Neural cell (in vitro differentiated cells): ENCODE measurements at regions not wholly inside any gene's neighbourhood (a gene's known extent, or its start where the extent isn't known, plus 50 kb on each side); places are given as distances from the start of the nearest gene placed in this dataset.

Experiments used
- H2AFZ ChIP-seq: fragments of 200-600, 300-800 bp; sonication (generic), shearing (Covaris generic); 2 replicates; pipeline ENCODE4 v1.6.0; 2014; ENCODE audit warnings: low read depth, mild to moderate bottlenecking, antibody characterized with exemption, low read length, moderate library complexity
- H3F3A ChIP-seq: fragments of 200-600 bp; shearing (Covaris generic); 2 replicates; pipeline ENCODE4 v1.6.1; 2016; ENCODE audit warnings: mild to moderate bottlenecking, moderate library complexity, mixed read lengths, antibody characterized with exemption, low read length; ENCODE audit not compliant: insufficient read depth, poor library complexity, severe bottlenecking
- H3K27ac ChIP-seq: fragments of 200-600, 300-800 bp; sonication (generic), shearing (Covaris generic); 2 replicates; pipeline ENCODE4 v1.5.1; 2014; ENCODE audit warnings: mild to moderate bottlenecking, low read length, moderate library complexity
- H3K27me3 ChIP-seq: fragments of 300-800, 200-600 bp; sonication (generic), shearing (Covaris generic); 2 replicates; pipeline ENCODE4 v1.6.0; 2014; ENCODE audit warnings: mild to moderate bottlenecking, low read depth, low read length, moderate library complexity; ENCODE audit not compliant: insufficient read depth
- H3K36me3 ChIP-seq: fragments of 300-800, 200-600 bp; sonication (generic), shearing (Covaris generic); 2 replicates; pipeline ENCODE4 v1.5.1; 2014; ENCODE audit warnings: mild to moderate bottlenecking, antibody characterized with exemption, low read length, moderate library complexity; ENCODE audit not compliant: insufficient read depth
- H3K4me2 ChIP-seq: fragments of 300-800, 200-600 bp; sonication (generic), shearing (Covaris generic); 2 replicates; pipeline ENCODE4 v1.6.0; 2014; ENCODE audit warnings: mild to moderate bottlenecking, low read length
- H3K4me3 ChIP-seq: fragments of 300-800, 200-600 bp; sonication (generic), shearing (Covaris generic); 2 replicates; pipeline ENCODE4 v1.5.1; 2014; ENCODE audit warnings: mild to moderate bottlenecking, low read length, moderate library complexity
- H3K79me2 ChIP-seq: fragments of 200-600 bp; shearing (Covaris generic); replicated peaks from 2 replicates; pipeline ENCODE4 v1.6.0; 2014; ENCODE audit warnings: mild to moderate bottlenecking, low read length, moderate library complexity; ENCODE audit not compliant: insufficient read depth
- H3K9ac ChIP-seq: fragments of 300-800, 200-600 bp; sonication (generic), shearing (Covaris generic); 2 replicates; pipeline ENCODE4 v1.6.1; 2016; ENCODE audit warnings: mild to moderate bottlenecking, low read length, mixed read lengths
- H3K9me2 ChIP-seq: fragments of 200-600 bp; shearing (Covaris generic); 2 replicates; pipeline ENCODE4 v1.6.1; 2016; ENCODE audit warnings: mild to moderate bottlenecking, low read length, mixed read lengths; ENCODE audit not compliant: insufficient read depth
- H3K9me3 ChIP-seq: fragments of 200-600, 300-800 bp; sonication (generic), shearing (Covaris generic); 2 replicates; pipeline ENCODE4 v1.6.1; 2016; ENCODE audit warnings: mild to moderate bottlenecking, mixed run types, low read length, moderate library complexity, mixed read lengths
- H4K20me1 ChIP-seq: fragments of 200-600 bp; shearing (Covaris generic); 2 replicates; pipeline ENCODE4 v1.6.1; 2016; ENCODE audit warnings: mild to moderate bottlenecking, mixed run types; ENCODE audit not compliant: insufficient read depth
- EP300 ChIP-seq: fragments of 450-650 bp; conservative IDR thresholded peaks from 2 replicates; pipeline ENCODE4 v1.6.1; 2014; ENCODE audit warnings: antibody characterized with exemption, mild to moderate bottlenecking, moderate library complexity; ENCODE audit not compliant: poor library complexity, severe bottlenecking
- EZH2 ChIP-seq: fragments of 200-600, 300-800 bp; shearing (Covaris generic), sonication (generic); IDR thresholded peaks from 2 replicates; pipeline ENCODE4 v1.6.1; 2014; ENCODE audit warnings: antibody characterized with exemption, low read length, borderline replicate concordance, mild to moderate bottlenecking; ENCODE audit not compliant: insufficient read depth, poor library complexity, severe bottlenecking
- MXI1 ChIP-seq: fragments of 450-650 bp; conservative IDR thresholded peaks from 2 replicates; pipeline ENCODE4 v1.6.1; 2014; ENCODE audit warnings: antibody characterized with exemption, mild to moderate bottlenecking; ENCODE audit not compliant: poor library complexity, severe bottlenecking
- POLR2AphosphoS5 ChIP-seq: IDR thresholded peaks from 2 replicates; pipeline ENCODE4 v1.6.1; 2012
- RAD21 ChIP-seq: fragments of 450-650 bp; conservative IDR thresholded peaks from 2 replicates; pipeline ENCODE4 v1.6.1; 2014; ENCODE audit warnings: antibody characterized with exemption, mild to moderate bottlenecking, moderate library complexity
- SMC3 ChIP-seq: fragments of 450-650 bp; conservative IDR thresholded peaks from 2 replicates; pipeline ENCODE4 v1.6.1; 2014; ENCODE audit warnings: antibody characterized with exemption, mild to moderate bottlenecking, moderate library complexity; ENCODE audit not compliant: poor library complexity
- TAF1 ChIP-seq: IDR thresholded peaks from 2 replicates; pipeline ENCODE4 v1.6.1; 2012; ENCODE audit warnings: low read depth
- TF ChIP-seq, protein P1 (sequence below): IDR thresholded peaks from 2 replicates; pipeline ENCODE4 v1.6.1; 2012; ENCODE audit warnings: borderline replicate concordance
- TF ChIP-seq, protein P2 (sequence below): fragments of 450-650 bp; IDR thresholded peaks from 2 replicates; pipeline ENCODE4 v1.5.1; 2014; ENCODE audit warnings: antibody characterized with exemption, mild to moderate bottlenecking, moderate library complexity; ENCODE audit not compliant: poor library complexity, severe bottlenecking

DNA sequence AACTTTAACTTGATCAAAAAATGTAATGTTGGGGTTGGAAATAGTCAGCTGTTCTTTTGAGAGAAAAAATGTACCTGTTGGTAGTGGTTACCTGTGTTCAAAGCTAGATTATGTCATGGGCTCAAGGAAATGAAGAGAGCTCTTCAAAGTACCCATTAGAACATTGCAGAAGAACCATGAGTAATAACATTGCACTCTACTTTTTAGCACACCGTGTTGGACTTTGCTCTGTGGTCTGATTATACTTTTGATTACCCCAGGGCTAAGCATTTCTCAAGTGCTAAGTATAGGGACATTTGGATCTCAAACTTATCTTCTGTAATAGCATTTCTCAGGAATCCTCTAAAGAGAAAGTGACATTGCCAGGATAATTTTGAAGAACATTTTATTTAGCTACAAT is 1122.8 kb upstream of the CELF4 start:
- Histone ChIP-seq H3K9ac (no peak overlapping the region), H3K79me2 (no peaks in the 10 kb centered on the region), H3K4me2 (no peak overlapping the region), H3K9me2 (no peaks in the 10 kb centered on the region), H3K9me3 (no peaks in the 10 kb centered on the region), H3F3A (no peaks in the 10 kb centered on the region), H3K36me3 (no peaks in the 10 kb centered on the region), H3K27me3 (no peaks in the 10 kb centered on the region), H3K4me3 (no peak overlapping the region), H3K27ac (no peak overlapping the region), H2AFZ (no peak overlapping the region), H4K20me1 (no peaks in the 10 kb centered on the region)
- TF ChIP-seq, protein P1, sequence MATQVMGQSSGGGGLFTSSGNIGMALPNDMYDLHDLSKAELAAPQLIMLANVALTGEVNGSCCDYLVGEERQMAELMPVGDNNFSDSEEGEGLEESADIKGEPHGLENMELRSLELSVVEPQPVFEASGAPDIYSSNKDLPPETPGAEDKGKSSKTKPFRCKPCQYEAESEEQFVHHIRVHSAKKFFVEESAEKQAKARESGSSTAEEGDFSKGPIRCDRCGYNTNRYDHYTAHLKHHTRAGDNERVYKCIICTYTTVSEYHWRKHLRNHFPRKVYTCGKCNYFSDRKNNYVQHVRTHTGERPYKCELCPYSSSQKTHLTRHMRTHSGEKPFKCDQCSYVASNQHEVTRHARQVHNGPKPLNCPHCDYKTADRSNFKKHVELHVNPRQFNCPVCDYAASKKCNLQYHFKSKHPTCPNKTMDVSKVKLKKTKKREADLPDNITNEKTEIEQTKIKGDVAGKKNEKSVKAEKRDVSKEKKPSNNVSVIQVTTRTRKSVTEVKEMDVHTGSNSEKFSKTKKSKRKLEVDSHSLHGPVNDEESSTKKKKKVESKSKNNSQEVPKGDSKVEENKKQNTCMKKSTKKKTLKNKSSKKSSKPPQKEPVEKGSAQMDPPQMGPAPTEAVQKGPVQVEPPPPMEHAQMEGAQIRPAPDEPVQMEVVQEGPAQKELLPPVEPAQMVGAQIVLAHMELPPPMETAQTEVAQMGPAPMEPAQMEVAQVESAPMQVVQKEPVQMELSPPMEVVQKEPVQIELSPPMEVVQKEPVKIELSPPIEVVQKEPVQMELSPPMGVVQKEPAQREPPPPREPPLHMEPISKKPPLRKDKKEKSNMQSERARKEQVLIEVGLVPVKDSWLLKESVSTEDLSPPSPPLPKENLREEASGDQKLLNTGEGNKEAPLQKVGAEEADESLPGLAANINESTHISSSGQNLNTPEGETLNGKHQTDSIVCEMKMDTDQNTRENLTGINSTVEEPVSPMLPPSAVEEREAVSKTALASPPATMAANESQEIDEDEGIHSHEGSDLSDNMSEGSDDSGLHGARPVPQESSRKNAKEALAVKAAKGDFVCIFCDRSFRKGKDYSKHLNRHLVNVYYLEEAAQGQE = no peak
- TF ChIP-seq MXI1 = no peak
- no peak for TF ChIP-seq EP300
- no peak for TF ChIP-seq TAF1
- TF ChIP-seq RAD21 = no peak
- no peak for TF ChIP-seq SMC3
- no peak for TF ChIP-seq EZH2
- no peak for TF ChIP-seq POLR2AphosphoS5
- TF ChIP-seq, protein P2, sequence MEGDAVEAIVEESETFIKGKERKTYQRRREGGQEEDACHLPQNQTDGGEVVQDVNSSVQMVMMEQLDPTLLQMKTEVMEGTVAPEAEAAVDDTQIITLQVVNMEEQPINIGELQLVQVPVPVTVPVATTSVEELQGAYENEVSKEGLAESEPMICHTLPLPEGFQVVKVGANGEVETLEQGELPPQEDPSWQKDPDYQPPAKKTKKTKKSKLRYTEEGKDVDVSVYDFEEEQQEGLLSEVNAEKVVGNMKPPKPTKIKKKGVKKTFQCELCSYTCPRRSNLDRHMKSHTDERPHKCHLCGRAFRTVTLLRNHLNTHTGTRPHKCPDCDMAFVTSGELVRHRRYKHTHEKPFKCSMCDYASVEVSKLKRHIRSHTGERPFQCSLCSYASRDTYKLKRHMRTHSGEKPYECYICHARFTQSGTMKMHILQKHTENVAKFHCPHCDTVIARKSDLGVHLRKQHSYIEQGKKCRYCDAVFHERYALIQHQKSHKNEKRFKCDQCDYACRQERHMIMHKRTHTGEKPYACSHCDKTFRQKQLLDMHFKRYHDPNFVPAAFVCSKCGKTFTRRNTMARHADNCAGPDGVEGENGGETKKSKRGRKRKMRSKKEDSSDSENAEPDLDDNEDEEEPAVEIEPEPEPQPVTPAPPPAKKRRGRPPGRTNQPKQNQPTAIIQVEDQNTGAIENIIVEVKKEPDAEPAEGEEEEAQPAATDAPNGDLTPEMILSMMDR = no peak

DNA sequence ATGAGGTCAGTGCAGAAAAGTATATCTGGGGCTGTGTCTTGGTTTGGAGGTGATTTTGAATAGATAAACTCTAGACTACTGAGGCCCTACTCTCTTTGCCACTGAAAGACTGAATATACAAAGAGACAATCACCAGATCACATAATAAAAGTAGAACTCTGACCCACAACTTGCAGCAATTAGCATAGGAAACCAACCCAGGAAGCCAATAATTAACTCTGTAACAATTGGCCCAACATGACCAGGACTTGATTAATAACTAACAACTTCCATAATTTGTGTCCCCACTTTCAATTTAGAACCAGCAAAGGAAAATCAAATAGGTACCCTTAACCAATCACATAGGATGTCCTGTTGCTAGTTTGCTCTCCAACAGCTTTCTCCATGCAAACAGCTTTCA is 1104.9 kb upstream of the CELF4 start:
- Histone ChIP-seq H2AFZ (no peak overlapping the region), H3K9ac (no peak overlapping the region), H3F3A (no peaks in the 10 kb centered on the region), H3K4me2 (no peak overlapping the region), H3K79me2 (no peaks in the 10 kb centered on the region), H3K9me2 (no peaks in the 10 kb centered on the region), H4K20me1 (no peaks in the 10 kb centered on the region), H3K27ac (no peak overlapping the region), H3K36me3 (no peaks in the 10 kb centered on the region), H3K9me3 (no peaks in the 10 kb centered on the region), H3K27me3 (no peaks in the 10 kb centered on the region), H3K4me3 (no peak overlapping the region)
- TF ChIP-seq POLR2AphosphoS5 = no peak
- TF ChIP-seq MXI1 = no peak
- TF ChIP-seq, protein P1 = no peak
- no peak for TF ChIP-seq TAF1
- TF ChIP-seq, protein P2 = no peak
- no peak for TF ChIP-seq SMC3
- no peak for TF ChIP-seq EZH2
- TF ChIP-seq RAD21 = no peak
- TF ChIP-seq EP300 = no peak
